SK-N-SH (cell line): ENCODE measurements at regions not wholly inside any gene's neighbourhood (a gene's known extent, or its start where the extent isn't known, plus 50 kb on each side); places are given as distances from the start of the nearest gene placed in this dataset.

Experiments used
- CTCF ChIP-seq: fragments of 200-600 bp; sonication (generic); IDR thresholded peaks from 2 replicates; pipeline ENCODE4 v1.6.1; 2017; ENCODE audit warnings: antibody characterized with exemption, mild to moderate bottlenecking, moderate library complexity
- POLR2AphosphoS5 ChIP-seq: IDR thresholded peaks from 2 replicates; pipeline ENCODE4 v1.6.1; 2012; ENCODE audit warnings: low read depth, low read length
- RXRA ChIP-seq: IDR thresholded peaks from 2 replicates; pipeline ENCODE4 v1.4.0; 2012; ENCODE audit warnings: low read depth, mild to moderate bottlenecking, borderline replicate concordance
- TAF1 ChIP-seq: IDR thresholded peaks from 2 replicates; pipeline ENCODE4 v1.6.1; 2012; ENCODE audit warnings: low read depth, mild to moderate bottlenecking, low read length, moderate library complexity, borderline replicate concordance

DNA sequence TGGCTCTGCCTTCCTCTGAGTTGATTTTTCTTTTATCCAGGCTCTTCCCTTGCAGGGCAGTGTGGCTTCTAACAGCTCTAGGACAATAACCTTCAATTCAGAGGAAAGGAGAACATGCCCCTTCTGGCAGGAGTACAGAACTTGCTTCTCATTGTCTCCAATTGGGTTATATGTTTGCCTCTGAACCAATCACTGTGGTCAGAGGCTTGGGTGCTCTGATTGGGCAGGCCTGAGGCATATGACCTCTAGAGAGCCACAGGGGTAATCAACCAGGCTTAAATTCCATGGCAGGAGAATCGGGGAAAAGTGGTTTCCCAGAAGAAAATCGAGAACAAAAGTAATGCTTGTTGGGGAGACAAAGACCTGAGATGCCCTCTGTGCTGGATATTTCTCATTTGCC, 240.0 kb downstream of the REEP3 start:
- no peak for TF ChIP-seq CTCF
- TF ChIP-seq POLR2AphosphoS5 = no peak
- no peak for TF ChIP-seq RXRA
- TF ChIP-seq TAF1 = no peak
